HepG2 (cell line): ENCODE measurements at regions not wholly inside any gene's neighbourhood (a gene's known extent, or its start where the extent isn't known, plus 50 kb on each side); places are given as distances from the start of the nearest gene placed in this dataset.

Experiments
- BRF2 ChIP-seq: sonication (generic); formaldehyde crosslinking; IDR thresholded peaks from 2 replicates; pipeline ENCODE4 v1.8.1; 2022; ENCODE audit warnings: mild to moderate bottlenecking, missing genetic modification reagents
- CTCF ChIP-seq: sonication (generic); formaldehyde crosslinking; IDR thresholded peaks from 2 replicates; pipeline ENCODE4 v1.5.0; 2020; ENCODE audit warnings: mild to moderate bottlenecking, missing genetic modification reagents, moderate library complexity
- FOXK2 ChIP-seq: fragments of 450-650 bp; IDR thresholded peaks from 2 replicates; pipeline ENCODE4 v1.6.1; 2016
- GABPB1 ChIP-seq: IDR thresholded peaks from 2 replicates; pipeline ENCODE4 v1.6.1; 2016; ENCODE audit warnings: mild to moderate bottlenecking, missing genetic modification reagents, moderate library complexity, missing compliant biosample characterization
- KDM6A ChIP-seq: IDR thresholded peaks from 2 replicates; pipeline ENCODE4 v1.6.1; 2016; ENCODE audit warnings: low read depth
- KLF6 ChIP-seq: IDR thresholded peaks from 2 replicates; pipeline ENCODE4 v1.8.0; 2016; ENCODE audit warnings: missing biosample characterization, missing genetic modification reagents
- RFX5 ChIP-seq: IDR thresholded peaks from 2 replicates; pipeline ENCODE4 v1.6.1; 2011; ENCODE audit warnings: low read depth, low read length, improper control_type of control experiment
- SOX13 ChIP-seq, 3 experiments: fragments of 450-650 bp in 1 of 3; sonication (generic) in 1 of 3; formaldehyde crosslinking in 1 of 3; IDR thresholded peaks in 2 of 3; conservative IDR thresholded peaks in 1 of 3; 2 replicates each; pipeline versions ENCODE4 v1.5.0 to v1.6.1; 2016 to 2020; ENCODE audit warnings: antibody characterized with exemption in 1 of 3, mild to moderate bottlenecking in 1 of 3, missing compliant biosample characterization in 1 of 3, missing genetic modification reagents in 1 of 3, moderate library complexity in 1 of 3
- TAF1 ChIP-seq: sonication (generic); formaldehyde crosslinking; IDR thresholded peaks from 2 replicates; pipeline ENCODE4 v1.4.0; 2020; ENCODE audit warnings: missing genetic modification reagents
- TCF12 ChIP-seq, 2 experiments: fragments of 450-650 bp in 1 of 2; sonication (generic) in 1 of 2; formaldehyde crosslinking in 1 of 2; IDR thresholded peaks; 2 replicates each; pipeline versions ENCODE4 v1.6.1 to v1.8.0; 2017 to 2022; ENCODE audit warnings: antibody characterized with exemption in 1 of 2, mild to moderate bottlenecking in 1 of 2, missing genetic modification reagents in 1 of 2, moderate library complexity in 1 of 2
- TEAD3 ChIP-seq: optimal IDR thresholded peaks from 2 replicates; pipeline ENCODE3; 2016; ENCODE audit warnings: borderline replicate concordance
- TF ChIP-seq, protein P1 (sequence below), 2 experiments: fragments of 450-650 bp in 1 of 2; sonication (generic) in 1 of 2; formaldehyde crosslinking in 1 of 2; IDR thresholded peaks; 2 replicates each; pipeline versions ENCODE4 v1.6.1 to v1.8.0; 2016 to 2022; ENCODE audit warnings: antibody characterized with exemption in 1 of 2, mild to moderate bottlenecking in 1 of 2, missing genetic modification reagents in 1 of 2
- TF ChIP-seq, protein P2 (sequence below): sonication (generic); formaldehyde crosslinking; IDR thresholded peaks from 2 replicates; pipeline ENCODE4 v1.8.1; 2023; ENCODE audit warnings: mild to moderate bottlenecking, missing genetic modification reagents

DNA sequence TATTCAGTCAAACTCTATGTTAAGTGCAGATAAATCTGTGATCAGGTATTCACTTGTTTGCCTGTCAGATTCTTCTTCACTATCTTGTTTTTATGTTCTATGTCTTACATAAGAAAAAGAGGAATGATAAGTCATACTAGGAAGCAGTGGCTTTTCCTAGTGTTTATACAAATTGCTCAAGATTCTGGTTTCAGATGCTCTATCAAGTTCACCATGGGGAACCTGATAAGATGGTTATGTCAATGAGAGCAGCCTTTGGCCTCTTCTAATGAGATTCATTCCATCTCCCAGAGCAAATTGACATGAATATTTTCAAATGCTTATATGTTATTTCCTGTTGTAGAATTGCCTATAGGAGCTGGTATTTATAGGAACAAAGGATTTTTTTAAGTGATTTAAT, 218.8 kb upstream of the TMPRSS15 start:
- TF ChIP-seq KDM6A (no peak), TCF12 (IDR thresholded peaks at IDR 0.05) (no peak), TCF12 (CRISPR knock-in tag; IDR thresholded peaks at IDR 0.05) (no peak), CTCF (CRISPR knock-in tag) (no peak), RFX5 (no peak), BRF2 (CRISPR knock-in tag) (no peak), FOXK2 (no peak), SOX13 (IDR thresholded peaks at IDR 0.05) (no peak), SOX13 (CRISPR knock-in tag; conservative IDR thresholded peaks at IDR 0.05 in 1 of 2, IDR thresholded peaks at IDR 0.05 in 1 of 2) (no peak), GABPB1 (CRISPR knock-in tag) (no peak), KLF6 (CRISPR knock-in tag) (no peak), TAF1 (CRISPR knock-in tag) (no peak), TEAD3 (no peak)
- TF ChIP-seq, protein P1, sequence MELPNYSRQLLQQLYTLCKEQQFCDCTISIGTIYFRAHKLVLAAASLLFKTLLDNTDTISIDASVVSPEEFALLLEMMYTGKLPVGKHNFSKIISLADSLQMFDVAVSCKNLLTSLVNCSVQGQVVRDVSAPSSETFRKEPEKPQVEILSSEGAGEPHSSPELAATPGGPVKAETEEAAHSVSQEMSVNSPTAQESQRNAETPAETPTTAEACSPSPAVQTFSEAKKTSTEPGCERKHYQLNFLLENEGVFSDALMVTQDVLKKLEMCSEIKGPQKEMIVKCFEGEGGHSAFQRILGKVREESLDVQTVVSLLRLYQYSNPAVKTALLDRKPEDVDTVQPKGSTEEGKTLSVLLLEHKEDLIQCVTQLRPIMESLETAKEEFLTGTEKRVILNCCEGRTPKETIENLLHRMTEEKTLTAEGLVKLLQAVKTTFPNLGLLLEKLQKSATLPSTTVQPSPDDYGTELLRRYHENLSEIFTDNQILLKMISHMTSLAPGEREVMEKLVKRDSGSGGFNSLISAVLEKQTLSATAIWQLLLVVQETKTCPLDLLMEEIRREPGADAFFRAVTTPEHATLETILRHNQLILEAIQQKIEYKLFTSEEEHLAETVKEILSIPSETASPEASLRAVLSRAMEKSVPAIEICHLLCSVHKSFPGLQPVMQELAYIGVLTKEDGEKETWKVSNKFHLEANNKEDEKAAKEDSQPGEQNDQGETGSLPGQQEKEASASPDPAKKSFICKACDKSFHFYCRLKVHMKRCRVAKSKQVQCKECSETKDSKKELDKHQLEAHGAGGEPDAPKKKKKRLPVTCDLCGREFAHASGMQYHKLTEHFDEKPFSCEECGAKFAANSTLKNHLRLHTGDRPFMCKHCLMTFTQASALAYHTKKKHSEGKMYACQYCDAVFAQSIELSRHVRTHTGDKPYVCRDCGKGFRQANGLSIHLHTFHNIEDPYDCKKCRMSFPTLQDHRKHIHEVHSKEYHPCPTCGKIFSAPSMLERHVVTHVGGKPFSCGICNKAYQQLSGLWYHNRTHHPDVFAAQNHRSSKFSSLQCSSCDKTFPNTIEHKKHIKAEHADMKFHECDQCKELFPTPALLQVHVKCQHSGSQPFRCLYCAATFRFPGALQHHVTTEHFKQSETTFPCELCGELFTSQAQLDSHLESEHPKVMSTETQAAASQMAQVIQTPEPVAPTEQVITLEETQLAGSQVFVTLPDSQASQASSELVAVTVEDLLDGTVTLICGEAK (IDR thresholded peaks at IDR 0.05), result no peak
- TF ChIP-seq, protein P1 (CRISPR knock-in tag; IDR thresholded peaks at IDR 0.05), result no peak
- TF ChIP-seq, protein P2, sequence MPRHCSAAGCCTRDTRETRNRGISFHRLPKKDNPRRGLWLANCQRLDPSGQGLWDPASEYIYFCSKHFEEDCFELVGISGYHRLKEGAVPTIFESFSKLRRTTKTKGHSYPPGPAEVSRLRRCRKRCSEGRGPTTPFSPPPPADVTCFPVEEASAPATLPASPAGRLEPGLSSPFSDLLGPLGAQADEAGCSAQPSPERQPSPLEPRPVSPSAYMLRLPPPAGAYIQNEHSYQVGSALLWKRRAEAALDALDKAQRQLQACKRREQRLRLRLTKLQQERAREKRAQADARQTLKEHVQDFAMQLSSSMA (CRISPR knock-in tag), result no peak
